K562 (cell line): ENCODE measurements at regions not wholly inside any gene's neighbourhood (a gene's known extent, or its start where the extent isn't known, plus 50 kb on each side); places are given as distances from the start of the nearest gene placed in this dataset.

Source experiments
- ATAC-seq: fragments of 200-7000 bp; cut with Tn5 transposase; 3 replicates; pipeline ENCODE4 v1.9.1; 2020; ENCODE audit warnings: moderate library complexity
- BruUV-seq: library from RNA; stranded (reverse); fragments of 400-500 nt; replicated peaks from 2 replicates; lab custom pipeline; 2021; lab: Mats Ljungman, UMichigan
- CTCF ChIA-PET: fragments of 300-600 bp; formaldehyde crosslinking; extraction: SDS; loops from one replicate; lab custom pipeline; 2021; ENCODE audit warnings: low intra/inter-chr PET ratio; lab: Yijun Ruan, JAX
- POLR2A ChIA-PET: fragments of 300-600, 350-650 bp; sonication (Branson Sonifier 250); formaldehyde crosslinking; extraction: SDS; loops from one replicate; lab custom pipeline; 2021; ENCODE audit warnings: antibody characterized with exemption, inconsistent platforms; lab: Yijun Ruan, JAX
- DNase-seq, 4 experiments: peaks; one replicate each; pipeline versions ENCODE4 v3.0.0 to v3.0.0-alpha.2; 2011 to 2018; ENCODE audit warnings: low spot score in 3 of 4, mixed read lengths in 3 of 4; ENCODE audit errors: extremely low read depth in 1 of 4
- FAIRE-seq: peaks from 2 replicates; lab custom pipeline; 2011; peaks lifted over from hg19 to GRCh38; lab: Jason Lieb, UNC
- H2AFZ ChIP-seq: 2 replicates; pipeline ENCODE4 v1.6.0; 2011; ENCODE audit warnings: low read depth, low read length, control low read depth, inconsistent platforms
- H3K27ac ChIP-seq: fragments of 200-600 bp; 3 replicates; pipeline ENCODE4 v1.8.0; 2011; ENCODE audit warnings: low read depth, mild to moderate bottlenecking, control low read depth, inconsistent platforms, low read length, moderate library complexity, mixed read lengths; ENCODE audit errors: extremely low read depth
- H3K27me3 ChIP-seq, 2 experiments: fragments of 300-600 bp in 1 of 2; 2 replicates in 1 of 2; 3 replicates in 1 of 2; pipeline versions ENCODE4 v1.6.0 to v1.8.0; 2011; ENCODE audit warnings: inconsistent platforms in 2 of 2, low read length in 2 of 2, mild to moderate bottlenecking in 1 of 2, mixed read lengths in 1 of 2, moderate library complexity in 1 of 2; ENCODE audit not compliant: control insufficient read depth in 2 of 2, insufficient read depth in 2 of 2
- H3K36me3 ChIP-seq: fragments of 300-600 bp; 3 replicates; pipeline ENCODE4 v1.8.0; 2011; ENCODE audit warnings: mild to moderate bottlenecking, low read length, inconsistent platforms; ENCODE audit not compliant: control insufficient read depth, insufficient read depth
- H3K4me1 ChIP-seq, 2 experiments: fragments of 200-600 bp in 1 of 2; replicated peaks in 1 of 2; 2 replicates in 1 of 2; 3 replicates in 1 of 2; pipeline versions ENCODE4 v1.5.1 to v1.8.0; 2011; ENCODE audit warnings: inconsistent platforms in 2 of 2, low read length in 2 of 2, mild to moderate bottlenecking in 1 of 2, mixed read lengths in 1 of 2, moderate library complexity in 1 of 2; ENCODE audit not compliant: control insufficient read depth in 2 of 2, insufficient read depth in 2 of 2
- H3K4me2 ChIP-seq: 2 replicates; pipeline ENCODE4 v1.6.1; 2011; ENCODE audit warnings: low read length, control low read depth, inconsistent platforms, mixed read lengths; ENCODE audit not compliant: insufficient read depth
- H3K4me3 ChIP-seq: fragments of 200-600 bp; sonication (generic), shearing (Covaris generic); 2 replicates; pipeline ENCODE4 v1.5.1; 2016; ENCODE audit warnings: control low read depth, inconsistent platforms
- H3K79me2 ChIP-seq: fragments of 200-600 bp; 3 replicates; pipeline ENCODE4 v1.8.0; 2011; ENCODE audit warnings: low read length, inconsistent platforms; ENCODE audit not compliant: control insufficient read depth, insufficient read depth
- H3K9ac ChIP-seq, 2 experiments: 2 replicates each; pipeline versions ENCODE4 v1.6.0 to v1.6.1; 2011; ENCODE audit warnings: low read depth in 2 of 2, low read length in 2 of 2, control low read depth in 1 of 2, inconsistent platforms in 1 of 2, mild to moderate bottlenecking in 1 of 2, mixed read lengths in 1 of 2; ENCODE audit not compliant: insufficient read depth in 1 of 2
- H3K9me1 ChIP-seq: one replicate; pipeline ENCODE4 v1.6.0; 2011; ENCODE audit warnings: inconsistent platforms, mild to moderate bottlenecking, low read length, moderate library complexity; ENCODE audit not compliant: control insufficient read depth, insufficient read depth
- H3K9me3 ChIP-seq: replicated peaks from 2 replicates; pipeline ENCODE4 v1.5.1; 2011; ENCODE audit warnings: low read depth, low read length, inconsistent platforms; ENCODE audit not compliant: control insufficient read depth, insufficient read depth
- H4K20me1 ChIP-seq: replicated peaks from 2 replicates; pipeline ENCODE4 v1.6.1; 2011; ENCODE audit warnings: low read length, inconsistent platforms, mixed read lengths; ENCODE audit not compliant: control insufficient read depth, insufficient read depth
- ASH1L ChIP-seq: fragments of 450-650 bp; IDR thresholded peaks from 2 replicates; pipeline ENCODE4 v1.6.1; 2018; ENCODE audit warnings: borderline replicate concordance, mild to moderate bottlenecking, low read depth; ENCODE audit not compliant: partially characterized antibody
- ATF7 ChIP-seq: fragments of 450-650 bp; IDR thresholded peaks from 2 replicates; pipeline ENCODE4 v1.7.1; 2014; ENCODE audit warnings: mild to moderate bottlenecking, moderate library complexity
- DEAF1 ChIP-seq: fragments of 450-650 bp; formaldehyde crosslinking; IDR thresholded peaks from 2 replicates; pipeline ENCODE4 v1.4.0; 2020; ENCODE audit warnings: mild to moderate bottlenecking, moderate library complexity
- FOS ChIP-seq: IDR thresholded peaks from 3 replicates; pipeline ENCODE4 v1.6.1; 2011; ENCODE audit not compliant: insufficient read length; ENCODE audit errors: extremely low read depth
- IRF2 ChIP-seq: sonication (generic); formaldehyde crosslinking; IDR thresholded peaks from 2 replicates; pipeline ENCODE4 v1.8.1; 2022; ENCODE audit warnings: mild to moderate bottlenecking, missing genetic modification reagents
- KHSRP ChIP-seq: fragments of 450-650 bp; IDR thresholded peaks from 2 replicates; pipeline ENCODE4 v1.6.1; 2017
- MIER1 ChIP-seq: fragments of 450-650 bp; IDR thresholded peaks from 2 replicates; pipeline ENCODE4 v1.6.1; 2016; ENCODE audit warnings: antibody characterized with exemption, mild to moderate bottlenecking, low read depth
- POLR2AphosphoS5 ChIP-seq: IDR thresholded peaks from 2 replicates; pipeline ENCODE4 v1.6.1; 2011; ENCODE audit warnings: mild to moderate bottlenecking, low read depth, low read length, moderate library complexity; ENCODE audit not compliant: control insufficient read depth, insufficient read depth
- PTTG1 ChIP-seq: fragments of 450-650 bp; IDR thresholded peaks from 2 replicates; pipeline ENCODE4 v1.6.1; 2016; ENCODE audit warnings: low read depth, mild to moderate bottlenecking, missing genetic modification characterization, missing compliant biosample characterization
- TGIF2 ChIP-seq: sonication (generic); formaldehyde crosslinking; IDR thresholded peaks from 2 replicates; pipeline ENCODE4 v1.8.1; 2022; ENCODE audit warnings: mild to moderate bottlenecking, missing genetic modification reagents, moderate library complexity
- TSC22D4 ChIP-seq: fragments of 450-650 bp; IDR thresholded peaks from 2 replicates; pipeline ENCODE4 v1.6.1; 2016; ENCODE audit warnings: missing genetic modification characterization, missing biosample characterization, control low read depth
- ZBED1 ChIP-seq: IDR thresholded peaks from 2 replicates; pipeline ENCODE4 v1.6.1; 2014
- WGBS: fragments of 100-300 bp; shearing (Covaris generic); methylation state at CpG from one replicate; pipeline ENCODE4 v1.1.6; 2016; ENCODE audit warnings: low coverage, mixed read lengths; ENCODE audit not compliant: insufficient coverage; ENCODE audit errors: missing lambda C conversion rate; 5-methylcytosine and 5-hydroxymethylcytosine counted together
- in situ Hi-C: fragments of 300-500 bp; cut with MboI; formaldehyde crosslinking; loops from 4 replicates; pipeline ENCODE4 v1.15.0; 2018; ENCODE audit warnings: inconsistent platforms, mixed read lengths
- intact Hi-C: fragments of 100-400 bp; cut with micrococcal nuclease; formaldehyde crosslinking; loops from 2 replicates; pipeline ENCODE4 v1.14.2; 2022
- TF ChIP-seq, protein P1 (sequence below), 3 experiments: IDR thresholded peaks in 2 of 3; conservative IDR thresholded peaks in 1 of 3; 2 replicates each; pipeline ENCODE4 v1.5.1; 2011 to 2012; ENCODE audit warnings: low read length in 3 of 3, mild to moderate bottlenecking in 3 of 3, control low read depth in 2 of 3, improper control_type of control experiment in 1 of 3, inconsistent platforms in 1 of 3, low read depth in 1 of 3, mixed read lengths in 1 of 3, moderate library complexity in 1 of 3; ENCODE audit not compliant: insufficient read depth in 2 of 3

- H3K9ac ChIP-seq = no peak overlapping the region
- H3K9me1 ChIP-seq = no peaks in the 10 kb centered on the region
- intact Hi-C loops (no loop called here), in situ Hi-C loops (no loop called here)
- no peaks in the 10 kb centered on the region for H3K36me3 ChIP-seq
- no peak overlapping the region for H3K27ac ChIP-seq
- ChIA-PET CTCF (no interaction called here), POLR2A (no interaction called here)
- DNase-seq (no peak), ATAC-seq (no peak), FAIRE-seq (no peak)
- no peaks in the 10 kb centered on the region for H3K4me1 ChIP-seq
- H2AFZ ChIP-seq = no peak overlapping the region
- no TSS peak for BruUV-seq
- TF ChIP-seq DEAF1 = no peak
- TF ChIP-seq TGIF2 (CRISPR knock-in tag) = no peak
- TF ChIP-seq ATF7 = no peak
- no peak for TF ChIP-seq MIER1
- TF ChIP-seq KHSRP = no peak
- TF ChIP-seq PTTG1 (tag) = no peak
- TF ChIP-seq TSC22D4 = no peak
- TF ChIP-seq, protein P1, sequence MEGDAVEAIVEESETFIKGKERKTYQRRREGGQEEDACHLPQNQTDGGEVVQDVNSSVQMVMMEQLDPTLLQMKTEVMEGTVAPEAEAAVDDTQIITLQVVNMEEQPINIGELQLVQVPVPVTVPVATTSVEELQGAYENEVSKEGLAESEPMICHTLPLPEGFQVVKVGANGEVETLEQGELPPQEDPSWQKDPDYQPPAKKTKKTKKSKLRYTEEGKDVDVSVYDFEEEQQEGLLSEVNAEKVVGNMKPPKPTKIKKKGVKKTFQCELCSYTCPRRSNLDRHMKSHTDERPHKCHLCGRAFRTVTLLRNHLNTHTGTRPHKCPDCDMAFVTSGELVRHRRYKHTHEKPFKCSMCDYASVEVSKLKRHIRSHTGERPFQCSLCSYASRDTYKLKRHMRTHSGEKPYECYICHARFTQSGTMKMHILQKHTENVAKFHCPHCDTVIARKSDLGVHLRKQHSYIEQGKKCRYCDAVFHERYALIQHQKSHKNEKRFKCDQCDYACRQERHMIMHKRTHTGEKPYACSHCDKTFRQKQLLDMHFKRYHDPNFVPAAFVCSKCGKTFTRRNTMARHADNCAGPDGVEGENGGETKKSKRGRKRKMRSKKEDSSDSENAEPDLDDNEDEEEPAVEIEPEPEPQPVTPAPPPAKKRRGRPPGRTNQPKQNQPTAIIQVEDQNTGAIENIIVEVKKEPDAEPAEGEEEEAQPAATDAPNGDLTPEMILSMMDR (IDR thresholded peaks at IDR 0.05 in 2 of 3, conservative IDR thresholded peaks at IDR 0.05 in 1 of 3; ENCODE audit: insufficient read depth in 2 of 3, low read depth in 1 of 3, low read length in 3 of 3) = no peak
- no peak for TF ChIP-seq ASH1L
- TF ChIP-seq FOS = no peak
- no peak for TF ChIP-seq IRF2
- TF ChIP-seq POLR2AphosphoS5 = no peak
- no peak for TF ChIP-seq ZBED1
- WGBS = 7% methylated on average over 1 of the region's 1 CpG
- no peaks in the 10 kb centered on the region for H3K9me3 ChIP-seq
- H3K27me3 ChIP-seq = no peaks in the 10 kb centered on the region
- no peaks in the 10 kb centered on the region for H4K20me1 ChIP-seq
- H3K4me3 ChIP-seq = no peak overlapping the region
- H3K79me2 ChIP-seq = no peaks in the 10 kb centered on the region
- no peak overlapping the region for H3K4me2 ChIP-seq
These were observed 1105.1 kb upstream of the CDH9 start for GRCh38 chr5:28143519-28143918.
